HG02642 (cell line): ENCODE measurements at regions not wholly inside any gene's neighbourhood (a gene's known extent, or its start where the extent isn't known, plus 50 kb on each side); places are given as distances from the start of the nearest gene placed in this dataset.
"Not testable (repeated sequence)": the region's sequence is repeated elsewhere in the genome, so short reads cannot be mapped to it uniquely, and the experiment has no call there.

Experiments used
- ATAC-seq: cut with Tn5 transposase; IDR thresholded peaks from one replicate; pipeline ENCODE4 v1.9.1; 2021; ENCODE audit warnings: mild to moderate bottlenecking; ENCODE audit not compliant: unreplicated experiment, poor library complexity

DNA sequence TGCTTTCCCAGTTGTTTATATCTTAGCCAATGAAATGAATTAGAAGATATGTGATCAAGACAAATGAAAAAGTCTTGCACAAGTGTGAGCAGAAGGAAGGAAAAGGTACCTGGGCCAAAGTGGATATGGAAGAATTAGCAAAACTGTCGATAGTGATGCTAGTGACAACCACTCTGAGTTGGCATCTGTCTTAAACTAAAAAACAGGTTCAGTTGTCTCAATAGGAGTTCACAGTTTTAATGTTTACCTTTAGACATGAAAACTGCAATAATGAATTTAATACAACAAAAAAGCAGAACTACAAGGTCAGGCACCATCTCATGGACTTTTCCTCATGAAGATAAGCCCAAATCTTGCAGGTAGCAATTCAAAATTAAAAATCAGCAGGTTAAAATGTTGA, 688.5 kb downstream of the EFNB2 start:
- no peak for ATAC-seq

- no peak for ATAC-seq
Observed at GRCh38 chr13:105841286-105841685, 694.2 kb downstream of the EFNB2 start.

DNA sequence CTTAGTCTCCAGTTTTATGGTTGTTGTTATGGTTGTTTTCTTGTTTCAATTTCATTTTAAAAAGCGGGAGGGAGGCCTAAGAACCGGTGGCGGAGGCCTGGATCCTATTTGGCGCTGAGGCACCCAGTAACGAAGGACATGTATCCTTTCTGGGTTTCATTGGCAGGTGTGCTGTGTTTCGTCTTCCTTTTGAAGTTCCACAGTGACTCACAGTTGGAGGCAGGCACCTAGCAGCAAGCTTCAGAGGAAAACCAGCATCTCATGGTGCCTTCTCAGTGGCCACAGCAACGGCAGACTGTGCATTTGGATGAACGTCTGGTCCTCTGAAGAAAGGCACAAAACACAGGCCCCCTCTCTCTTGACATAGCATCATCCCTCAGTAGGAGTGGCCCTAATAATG, 697.2 kb downstream of the EFNB2 start:
- no peak for ATAC-seq

DNA sequence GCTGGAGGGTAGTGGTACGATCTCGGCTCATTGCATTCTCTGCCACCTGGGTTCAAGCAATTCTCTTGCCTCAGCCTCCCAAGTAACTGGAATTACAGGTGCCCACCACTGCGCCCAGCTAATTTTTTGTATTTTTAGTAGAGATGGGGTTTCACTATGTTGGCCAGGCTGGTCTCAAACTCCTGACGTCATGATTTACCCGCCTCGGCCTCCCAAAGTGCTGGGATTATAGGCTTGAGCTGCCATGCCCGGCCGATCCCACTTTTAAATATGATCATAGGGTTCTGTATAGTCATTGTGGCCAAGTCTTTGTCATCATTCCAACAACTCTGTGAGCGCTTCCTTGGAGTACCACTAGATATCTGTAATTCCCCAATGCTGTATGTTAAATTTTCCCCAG, 698.2 kb downstream of the EFNB2 start:
- ATAC-seq, result not testable (repeated sequence)

- ATAC-seq, result no peak
Observed at GRCh38 chr13:105830821-105831220, 704.6 kb downstream of the EFNB2 start.

GRCh38 chr13:105827111-105827809, 708.2 kb downstream of the EFNB2 start:
- ATAC-seq, result no peak

GRCh38 chr13:105825071-105825470, 710.4 kb downstream of the EFNB2 start:
- no peak for ATAC-seq

DNA sequence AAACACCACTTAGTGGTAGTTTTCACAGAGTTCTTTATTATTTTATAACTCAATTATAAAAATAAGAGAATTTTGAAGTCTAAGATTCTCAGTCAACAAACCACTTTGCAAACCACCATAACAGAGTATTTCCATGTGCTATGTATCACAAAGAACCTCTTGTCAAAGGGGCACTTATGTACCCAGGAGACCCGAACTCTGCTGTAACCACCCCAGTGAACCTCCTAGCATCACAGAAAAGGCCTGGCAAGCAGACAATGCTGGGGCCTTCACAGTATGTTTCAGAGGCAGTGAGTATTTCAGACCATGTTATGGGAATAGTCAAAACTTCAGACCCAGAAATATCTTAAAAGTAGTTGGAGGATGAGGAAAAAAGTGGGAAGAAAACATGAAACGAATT, 714.1 kb downstream of the EFNB2 start:
- ATAC-seq, result no peak

GRCh38 chr13:105820415-105820814, 715.0 kb downstream of the EFNB2 start:
- no peak for ATAC-seq

DNA sequence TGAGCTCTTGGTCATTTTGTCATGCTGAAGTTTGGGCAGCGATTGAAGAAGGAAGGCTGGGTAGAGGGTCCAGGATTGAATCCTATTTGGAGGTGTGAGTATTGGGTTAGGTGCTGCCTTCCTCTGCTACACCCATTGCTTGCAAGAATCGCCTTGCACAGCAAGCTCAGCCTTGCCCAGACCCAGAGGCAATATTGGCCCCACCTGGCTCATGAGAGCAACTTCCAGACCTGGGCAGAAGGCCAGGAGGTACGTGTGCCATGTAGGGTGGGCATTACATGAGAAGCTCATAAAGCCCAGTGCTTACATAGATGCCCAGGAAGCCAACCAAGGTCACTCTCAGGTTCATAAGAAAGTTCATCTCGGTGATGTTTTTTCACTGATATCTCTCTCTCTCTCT, 718.0 kb downstream of the EFNB2 start:
- no peak for ATAC-seq

DNA sequence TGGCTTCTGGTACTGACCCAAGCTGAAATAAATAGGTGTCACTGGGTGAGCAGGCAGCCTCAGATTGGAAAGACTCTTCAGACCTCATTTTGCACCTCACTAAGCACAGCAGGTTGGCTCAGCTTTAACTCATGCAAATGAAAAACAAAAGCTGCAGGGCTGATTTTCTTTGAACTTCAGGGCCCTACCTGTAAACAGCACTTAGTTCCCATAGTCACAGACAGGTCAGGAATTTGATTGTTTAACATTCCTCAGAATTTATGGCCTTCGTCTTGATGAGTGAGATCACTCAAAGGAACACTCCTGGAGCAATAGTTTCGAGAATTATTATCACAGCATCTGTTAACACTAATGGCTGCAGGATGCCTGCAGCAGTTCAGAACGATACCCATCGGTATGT, 718.5 kb downstream of the EFNB2 start:
- ATAC-seq, result no peak

GRCh38 chr13:105814902-105815250, 720.6 kb downstream of the EFNB2 start:
- no peak for ATAC-seq

GRCh38 chr13:105814219-105814901, 721.1 kb downstream of the EFNB2 start:
- no peak for ATAC-seq

DNA sequence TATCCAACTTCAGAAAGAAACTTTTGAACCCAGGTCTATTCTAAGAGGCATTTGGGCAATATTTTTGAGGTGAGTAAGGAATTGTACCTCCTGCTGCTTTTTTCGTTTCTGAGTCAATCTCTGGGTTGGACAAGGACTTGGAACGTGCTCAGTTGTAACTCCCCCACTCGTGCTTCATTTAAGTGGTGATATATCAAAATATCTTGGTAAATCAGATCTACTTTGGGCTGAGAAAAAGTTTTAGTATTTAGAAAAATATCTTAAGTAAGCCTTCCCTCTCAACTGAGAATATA, 728.9 kb downstream of the EFNB2 start:
- no peak for ATAC-seq

DNA sequence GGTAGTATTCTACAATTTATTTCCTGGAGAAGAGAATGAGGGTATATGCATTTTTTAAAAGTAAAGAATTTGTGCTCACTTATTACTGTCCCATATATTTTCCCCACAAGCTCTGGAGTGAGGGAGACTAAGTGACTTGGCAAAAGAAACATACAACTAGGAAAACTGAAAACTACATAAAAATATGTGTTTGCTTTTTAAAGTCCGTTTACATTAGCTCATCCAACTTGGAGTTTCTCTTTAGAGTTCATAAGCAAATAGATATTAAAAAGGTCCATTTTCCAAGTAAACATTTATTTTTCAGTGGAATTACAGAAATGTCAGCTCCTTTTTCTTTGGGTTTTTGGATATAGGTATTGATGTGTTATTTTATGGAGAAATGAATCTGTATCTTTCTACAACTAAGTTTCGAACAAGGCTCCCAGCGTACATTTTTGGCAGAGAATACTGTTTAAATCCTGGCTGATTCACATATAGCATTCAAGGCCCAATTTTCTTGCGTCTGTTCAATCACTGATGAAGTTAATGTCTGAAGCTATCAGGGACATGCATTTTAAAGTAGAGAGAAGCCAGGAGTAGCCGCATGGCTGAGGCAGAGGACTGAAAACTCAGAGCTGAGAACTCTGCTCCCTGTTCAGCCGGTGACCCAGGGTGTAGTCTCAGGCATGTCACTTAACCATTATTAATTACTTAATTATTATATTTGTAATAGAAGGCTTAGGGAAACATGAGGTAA, 729.4 kb downstream of the EFNB2 start:
- ATAC-seq, result no peak

DNA sequence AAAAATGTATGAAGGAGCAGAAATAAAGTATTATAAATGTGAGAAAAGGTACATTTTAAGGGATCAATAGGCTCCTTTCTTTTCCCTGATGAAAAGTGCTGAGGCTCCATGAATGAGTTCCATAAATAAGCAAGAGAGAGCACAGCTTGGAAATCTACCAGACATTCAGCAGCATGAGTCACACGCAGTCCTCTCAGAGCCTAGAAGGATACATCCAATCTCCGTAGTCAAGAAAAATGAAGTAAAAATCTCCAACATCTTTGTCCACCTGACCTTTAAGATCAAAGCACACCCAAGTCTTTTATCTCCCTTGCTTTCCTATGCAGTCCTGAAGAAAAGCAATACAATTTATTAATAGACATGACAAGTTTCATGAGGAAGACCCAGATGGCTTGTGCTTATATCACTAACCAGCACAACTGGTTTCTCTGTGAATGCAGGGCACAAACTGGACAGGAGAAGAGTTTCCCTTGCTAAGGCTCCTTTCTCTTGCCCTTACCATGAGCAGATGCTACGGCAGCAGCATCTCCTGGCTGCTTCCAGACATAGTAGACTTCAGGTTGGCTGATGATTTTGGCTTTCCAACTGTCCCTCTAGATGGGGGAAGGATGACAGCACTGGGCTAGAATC, 730.8 kb downstream of the EFNB2 start:
- ATAC-seq, result no peak

- no peak for ATAC-seq
Observed at GRCh38 chr13:105799155-105799554, 736.3 kb downstream of the EFNB2 start.

DNA sequence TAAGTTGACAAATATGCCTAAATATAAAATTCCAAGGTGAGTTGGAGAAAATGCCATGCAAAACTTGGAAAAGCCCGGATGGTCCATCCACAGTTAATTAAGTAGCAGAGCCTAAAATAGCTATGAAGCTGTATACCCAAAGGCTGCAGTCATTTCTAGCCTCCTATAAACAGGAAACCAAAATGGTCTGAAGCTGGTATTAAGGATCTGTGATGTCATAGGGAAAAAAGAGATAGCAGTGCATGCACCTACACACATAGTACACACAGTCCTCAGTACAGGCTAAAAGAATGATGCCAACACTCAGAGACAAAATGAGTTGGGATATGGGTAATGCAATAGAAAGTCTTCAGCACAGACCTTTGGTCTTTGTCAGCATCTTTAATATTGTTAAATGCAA, 736.9 kb downstream of the EFNB2 start:
- no peak for ATAC-seq

GRCh38 chr13:105796081-105796480, 739.4 kb downstream of the EFNB2 start:
- no peak for ATAC-seq

- ATAC-seq, result no peak
Observed at GRCh38 chr13:105790923-105791322, 744.5 kb downstream of the EFNB2 start.

- no peak for ATAC-seq
Observed at GRCh38 chr13:105788530-105788929, 746.9 kb downstream of the EFNB2 start.
